KMS-11 (cell line): ENCODE measurements at regions not wholly inside any gene's neighbourhood (a gene's known extent, or its start where the extent isn't known, plus 50 kb on each side); places are given as distances from the start of the nearest gene placed in this dataset.
"Not testable (repeated sequence)": the region's sequence is repeated elsewhere in the genome, so short reads cannot be mapped to it uniquely, and the experiment has no call there.

ENCODE experiments used
- H2AFZ ChIP-seq: fragments of 200-600 bp; sonication (generic); 2 replicates; pipeline ENCODE4 v1.6.1; 2016; ENCODE audit warnings: antibody characterized with exemption, mixed run types, low read depth
- H3K27ac ChIP-seq: fragments of 200-600 bp; sonication (generic); 2 replicates; pipeline ENCODE4 v1.6.1; 2016; ENCODE audit warnings: mild to moderate bottlenecking, mixed run types
- H3K27me3 ChIP-seq: fragments of 200-600 bp; sonication (generic); 2 replicates; pipeline ENCODE4 v1.6.1; 2017; ENCODE audit warnings: mild to moderate bottlenecking, low read depth, mixed run types, moderate library complexity; ENCODE audit not compliant: insufficient read depth
- H3K36me3 ChIP-seq: fragments of 200-600 bp; sonication (generic); 2 replicates; pipeline ENCODE4 v1.6.1; 2017; ENCODE audit warnings: mild to moderate bottlenecking, mixed run types; ENCODE audit not compliant: insufficient read depth
- H3K4me1 ChIP-seq: fragments of 200-600 bp; sonication (generic); 2 replicates; pipeline ENCODE4 v1.6.1; 2016; ENCODE audit warnings: mild to moderate bottlenecking, low read depth, mixed run types; ENCODE audit not compliant: poor library complexity, severe bottlenecking
- H3K4me2 ChIP-seq: fragments of 200-600 bp; sonication (generic); 2 replicates; pipeline ENCODE4 v1.7.0; 2016; ENCODE audit warnings: mild to moderate bottlenecking, mixed run types
- H3K4me3 ChIP-seq: fragments of 200-600 bp; sonication (generic); IDR thresholded peaks from 2 replicates; pipeline ENCODE4 v1.6.1; 2017; ENCODE audit warnings: low read depth, low read length, mixed read lengths; ENCODE audit not compliant: insufficient read depth
- H3K79me2 ChIP-seq: fragments of 200-600 bp; sonication (generic); 2 replicates; pipeline ENCODE4 v1.6.1; 2016; ENCODE audit warnings: low read depth, mixed run types; ENCODE audit not compliant: insufficient read depth
- H3K9ac ChIP-seq: fragments of 200-600 bp; sonication (generic); 2 replicates; pipeline ENCODE4 v1.6.1; 2016; ENCODE audit warnings: mild to moderate bottlenecking, mixed run types
- H4K20me1 ChIP-seq: fragments of 200-600 bp; sonication (generic); 2 replicates; pipeline ENCODE4 v1.6.1; 2016; ENCODE audit warnings: mild to moderate bottlenecking, mixed run types; ENCODE audit not compliant: insufficient read depth
- CTCF ChIP-seq: fragments of 200-600 bp; sonication (generic); conservative IDR thresholded peaks from 2 replicates; pipeline ENCODE4 v1.6.1; 2017; ENCODE audit warnings: low read depth, mild to moderate bottlenecking, antibody characterized with exemption, low read length, moderate library complexity, mixed read lengths

- Histone ChIP-seq H2AFZ (no peak overlapping the region), H3K4me2 (no peak overlapping the region), H3K79me2 (no peaks in the 10 kb centered on the region), H3K4me3 (no peak overlapping the region), H3K36me3 (no peaks in the 10 kb centered on the region), H3K9ac (no peak overlapping the region), H3K4me1 (no peaks in the 10 kb centered on the region), H4K20me1 (no peaks in the 10 kb centered on the region; the same call in 1 of the 2 replicates), H3K27me3 (no peaks in the 10 kb centered on the region), H3K27ac (no peak overlapping the region)
- no peak for TF ChIP-seq CTCF
These were observed 238.3 kb downstream of the MEF2C start for GRCh38 chr5:88644676-88645075.

GRCh38 chr5:88643315-88643714, 239.7 kb downstream of the MEF2C start:
- Histone ChIP-seq H3K4me2 (no peak overlapping the region), H3K9ac (no peak overlapping the region), H3K36me3 (no peaks in the 10 kb centered on the region), H2AFZ (no peak overlapping the region), H3K27ac (no peak overlapping the region), H3K4me1 (no peaks in the 10 kb centered on the region), H3K27me3 (no peaks in the 10 kb centered on the region), H3K79me2 (no peaks in the 10 kb centered on the region), H3K4me3 (no peak overlapping the region), H4K20me1 (no peaks in the 10 kb centered on the region; the same call in 1 of the 2 replicates)
- TF ChIP-seq CTCF = no peak

DNA sequence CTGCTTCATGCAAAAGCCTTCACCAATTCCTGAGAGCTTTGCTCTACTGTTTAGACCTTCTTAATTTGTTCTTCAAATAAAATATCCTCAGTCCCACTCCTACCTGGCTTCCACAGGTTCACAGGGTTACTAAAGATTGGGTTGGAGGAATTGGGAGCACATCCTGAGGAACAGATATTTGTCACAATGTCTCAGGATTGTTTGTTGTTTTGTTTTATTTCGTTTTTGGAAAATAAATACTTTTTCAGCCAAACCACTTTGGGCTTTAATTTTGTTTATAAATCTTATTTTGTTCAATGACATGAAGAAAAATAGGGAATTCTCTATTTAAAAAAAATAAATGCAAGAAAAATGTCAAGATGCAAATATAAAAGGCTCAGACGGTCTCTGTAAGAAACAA, 249.0 kb downstream of the MEF2C start:
- Histone ChIP-seq H3K27me3 (no peaks in the 10 kb centered on the region), H3K4me1 (no peaks in the 10 kb centered on the region), H3K4me2 (no peak overlapping the region), H2AFZ (no peak overlapping the region), H3K4me3 (no peak overlapping the region), H3K36me3 (no peaks in the 10 kb centered on the region), H3K79me2 (no peaks in the 10 kb centered on the region), H4K20me1 (no peaks in the 10 kb centered on the region), H3K9ac (no peak overlapping the region), H3K27ac (no peak overlapping the region)
- TF ChIP-seq CTCF = no peak

DNA sequence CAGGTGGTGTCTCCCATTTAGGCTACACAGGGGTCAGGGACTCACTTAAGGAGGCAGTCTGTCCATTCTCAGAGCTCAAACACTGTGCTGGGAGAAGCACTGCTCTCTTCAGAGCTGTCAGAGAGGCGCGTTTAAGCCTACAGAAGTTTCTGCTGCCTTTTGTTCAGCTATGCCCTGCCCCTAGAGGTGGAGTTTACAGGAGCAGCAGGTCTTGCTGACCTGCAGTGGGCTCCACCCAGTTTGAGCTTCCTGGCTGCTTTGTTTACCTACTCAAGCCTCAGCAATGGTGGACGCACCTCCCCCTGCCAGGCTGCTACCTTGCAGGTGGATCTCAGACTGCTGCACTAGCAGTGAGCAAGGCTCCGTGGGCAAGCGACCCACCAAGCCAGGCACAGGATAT, 260.1 kb downstream of the MEF2C start:
- H3K79me2 ChIP-seq, H2AFZ ChIP-seq, H3K4me1 ChIP-seq, H3K27ac ChIP-seq, H3K4me2 ChIP-seq, H3K36me3 ChIP-seq, H3K9ac ChIP-seq, H4K20me1 ChIP-seq, H3K27me3 ChIP-seq, H3K4me3 ChIP-seq: not testable (repeated sequence)

GRCh38 chr5:88615767-88616166, 267.2 kb downstream of the MEF2C start:
- not testable (repeated sequence) for H3K27me3 ChIP-seq, H3K4me3 ChIP-seq, H3K4me1 ChIP-seq, H3K9ac ChIP-seq, H3K79me2 ChIP-seq, H4K20me1 ChIP-seq, H3K27ac ChIP-seq, H3K4me2 ChIP-seq, H2AFZ ChIP-seq, H3K36me3 ChIP-seq
